H1 (cell line): ENCODE measurements at regions not wholly inside any gene's neighbourhood (a gene's known extent, or its start where the extent isn't known, plus 50 kb on each side); places are given as distances from the start of the nearest gene placed in this dataset.

Experiments used
- BCL11A ChIP-seq, 2 experiments: IDR thresholded peaks; one replicate each; pipeline ENCODE4 v1.6.1; 2011; ENCODE audit warnings: low read depth in 2 of 2, low read length in 2 of 2, mild to moderate bottlenecking in 2 of 2
- CHD7 ChIP-seq: fragments of 300-600 bp; sonication (generic); IDR thresholded peaks from 2 replicates; pipeline ENCODE4 v1.7.1; 2012; ENCODE audit warnings: low read length, moderate library complexity, mild to moderate bottlenecking, inconsistent platforms; ENCODE audit not compliant: insufficient replicate concordance
- EP300 ChIP-seq, 2 experiments: IDR thresholded peaks; 1 replicate in 1 of 2; 2 replicates in 1 of 2; pipeline ENCODE4 v1.6.1; 2011 to 2012; ENCODE audit warnings: low read depth in 2 of 2, low read length in 2 of 2, mild to moderate bottlenecking in 2 of 2, borderline replicate concordance in 1 of 2, inconsistent platforms in 1 of 2, moderate library complexity in 1 of 2
- GABPA ChIP-seq: IDR thresholded peaks from 2 replicates; pipeline ENCODE4 v1.6.1; 2011; ENCODE audit warnings: mild to moderate bottlenecking, low read length, moderate library complexity, borderline replicate concordance; ENCODE audit not compliant: insufficient read depth
- HDAC2 ChIP-seq, 2 experiments: fragments of 300-600 bp in 1 of 2; sonication (generic) in 1 of 2; IDR thresholded peaks; 2 replicates each; pipeline ENCODE4 v1.6.1; 2011 to 2012; ENCODE audit warnings: low read depth in 2 of 2, low read length in 2 of 2, mild to moderate bottlenecking in 2 of 2, moderate library complexity in 2 of 2, borderline replicate concordance in 1 of 2, inconsistent platforms in 1 of 2
- RBBP5 ChIP-seq: IDR thresholded peaks from 2 replicates; pipeline ENCODE4 v1.7.1; 2012; ENCODE audit warnings: low read depth, mild to moderate bottlenecking, inconsistent platforms, low read length, moderate library complexity, borderline replicate concordance
- SIRT6 ChIP-seq: IDR thresholded peaks from one replicate; pipeline ENCODE4 v1.7.1; 2012; ENCODE audit warnings: low read length, inconsistent platforms
- TCF12 ChIP-seq: IDR thresholded peaks from 2 replicates; pipeline ENCODE4 v1.6.1; 2011; ENCODE audit warnings: low read depth, mild to moderate bottlenecking, low read length

GRCh38 chr1:233463333-233463732 lies 135.8 kb downstream of the MAP3K21 start (continued):
- TF ChIP-seq CHD7, result no peak
- TF ChIP-seq BCL11A (IDR thresholded peaks at IDR 0.05; ENCODE audit: low read depth in 2 of 2, low read length in 2 of 2), result no peak
- no peak for TF ChIP-seq RBBP5
- TF ChIP-seq EP300 (IDR thresholded peaks at IDR 0.05; ENCODE audit: borderline replicate concordance in 1 of 2, low read depth in 2 of 2, low read length in 2 of 2), result no peak
- TF ChIP-seq TCF12, result no peak
- TF ChIP-seq HDAC2 (IDR thresholded peaks at IDR 0.05; ENCODE audit: borderline replicate concordance in 1 of 2, low read depth in 2 of 2, low read length in 2 of 2), result no peak
- no peak for TF ChIP-seq SIRT6
- no peak for TF ChIP-seq GABPA
- TF ChIP-seq, all 59 proteins: peak for 0
